ENCODE measurements at regions not wholly inside any gene's neighbourhood (a gene's known extent, or its start where the extent isn't known, plus 50 kb on each side); places are given as distances from the start of the nearest gene placed in this dataset.

GRCh38 chr1:71210718-71211117 is 129.9 kb upstream of the ZRANB2 start:
- ChIA-PET CTCF (no interaction called here), POLR2A (no interaction called here)
- H3K27ac ChIP-seq (ENCODE audit: extremely low read depth, low read depth, low read length): no peak overlapping the region
- H3K36me3 ChIP-seq (ENCODE audit: control insufficient read depth in 2 of 2, insufficient read depth in 1 of 2, low read length in 2 of 2): no peaks in the 10 kb centered on the region
- no peaks in the 10 kb centered on the region for H3K9me3 ChIP-seq (ENCODE audit: control insufficient read depth, insufficient read depth, low read depth, low read length)
- TF ChIP-seq ZNF76 (tag by site-specific recombination; IDR thresholded peaks at IDR 0.05; ENCODE audit: borderline replicate concordance, low read depth): no peak
- no peak for TF ChIP-seq ZNF302 (tag by site-specific recombination; IDR thresholded peaks at IDR 0.05; ENCODE audit: low read depth)
- TF ChIP-seq ZNF555 (tag by site-specific recombination; conservative IDR thresholded peaks at IDR 0.05): no peak
- no peak for TF ChIP-seq ZNF248 (tag by site-specific recombination; IDR thresholded peaks at IDR 0.05)
- no peak for TF ChIP-seq ZNF626 (tag by site-specific recombination; IDR thresholded peaks at IDR 0.05)
- H3K4me3 ChIP-seq (ENCODE audit: low read depth, low read length): no peak overlapping the region
- H3K4me1 ChIP-seq (ENCODE audit: control insufficient read depth, insufficient read depth, low read length): no peaks in the 10 kb centered on the region

DNA sequence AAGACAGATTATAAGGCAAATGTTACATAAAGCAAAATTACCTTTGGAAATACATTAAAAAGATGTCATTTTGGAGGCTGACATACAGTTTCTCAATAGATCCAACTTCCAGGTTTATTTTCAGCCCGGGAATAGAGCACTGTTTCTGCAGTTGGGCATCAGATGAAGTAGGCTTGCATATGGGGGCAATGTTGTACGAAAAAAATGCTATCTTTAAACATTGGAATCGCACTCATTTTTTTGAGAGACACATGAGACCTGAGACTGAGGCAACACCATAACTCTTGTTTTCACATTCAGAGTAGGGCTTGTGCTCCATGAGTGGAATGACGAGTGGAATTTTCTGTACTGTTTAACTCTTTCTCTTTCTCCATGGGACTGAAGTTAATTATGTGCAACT is 122.4 kb upstream of the ZRANB2 start:
- Histone ChIP-seq H3K4me3 (ENCODE audit: low read depth, low read length) (no peak overlapping the region), H3K36me3 (ENCODE audit: control insufficient read depth in 2 of 2, insufficient read depth in 1 of 2, low read length in 2 of 2) (no peaks in the 10 kb centered on the region), H3K27ac (ENCODE audit: extremely low read depth, low read depth, low read length) (no peak overlapping the region), H3K4me1 (ENCODE audit: control insufficient read depth, insufficient read depth, low read length) (no peaks in the 10 kb centered on the region), H3K9me3 (ENCODE audit: control insufficient read depth, insufficient read depth, low read depth, low read length) (no peaks in the 10 kb centered on the region)
- POLR2A ChIA-PET: no interaction called here
- no peak for TF ChIP-seq BCL6B (tag by site-specific recombination; IDR thresholded peaks at IDR 0.05)
- TF ChIP-seq ZNF239 (tag by site-specific recombination; IDR thresholded peaks at IDR 0.05): no peak
- TF ChIP-seq ZBTB7A (tag by site-specific recombination; IDR thresholded peaks at IDR 0.05; ENCODE audit: low read depth): no peak
- TF ChIP-seq WT1 (tag by site-specific recombination; IDR thresholded peaks at IDR 0.05): no peak
- TF ChIP-seq, protein P1, sequence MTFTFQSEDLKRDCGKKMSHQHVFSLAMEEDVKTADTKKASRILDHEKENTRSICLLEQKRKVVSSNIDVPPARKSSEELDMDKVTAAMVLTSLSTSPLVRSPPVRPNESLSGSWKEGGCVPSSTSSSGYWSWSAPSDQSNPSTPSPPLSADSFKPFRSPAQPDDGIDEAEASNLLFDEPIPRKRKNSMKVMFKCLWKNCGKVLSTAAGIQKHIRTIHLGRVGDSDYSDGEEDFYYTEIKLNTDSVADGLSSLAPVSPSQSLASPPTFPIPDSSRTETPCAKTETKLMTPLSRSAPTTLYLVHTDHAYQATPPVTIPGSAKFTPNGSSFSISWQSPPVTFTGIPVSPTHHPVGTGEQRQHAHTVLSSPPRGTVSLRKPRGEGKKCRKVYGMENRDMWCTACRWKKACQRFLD (tag by site-specific recombination; IDR thresholded peaks at IDR 0.05): no peak
- no peak for TF ChIP-seq ZNF221 (tag by site-specific recombination; IDR thresholded peaks at IDR 0.05; ENCODE audit: borderline replicate concordance)
- TF ChIP-seq ZNF664 (tag by site-specific recombination; IDR thresholded peaks at IDR 0.05): no peak
- TF ChIP-seq ZNF248 (tag by site-specific recombination; IDR thresholded peaks at IDR 0.05): no peak
- TF ChIP-seq, protein P2, sequence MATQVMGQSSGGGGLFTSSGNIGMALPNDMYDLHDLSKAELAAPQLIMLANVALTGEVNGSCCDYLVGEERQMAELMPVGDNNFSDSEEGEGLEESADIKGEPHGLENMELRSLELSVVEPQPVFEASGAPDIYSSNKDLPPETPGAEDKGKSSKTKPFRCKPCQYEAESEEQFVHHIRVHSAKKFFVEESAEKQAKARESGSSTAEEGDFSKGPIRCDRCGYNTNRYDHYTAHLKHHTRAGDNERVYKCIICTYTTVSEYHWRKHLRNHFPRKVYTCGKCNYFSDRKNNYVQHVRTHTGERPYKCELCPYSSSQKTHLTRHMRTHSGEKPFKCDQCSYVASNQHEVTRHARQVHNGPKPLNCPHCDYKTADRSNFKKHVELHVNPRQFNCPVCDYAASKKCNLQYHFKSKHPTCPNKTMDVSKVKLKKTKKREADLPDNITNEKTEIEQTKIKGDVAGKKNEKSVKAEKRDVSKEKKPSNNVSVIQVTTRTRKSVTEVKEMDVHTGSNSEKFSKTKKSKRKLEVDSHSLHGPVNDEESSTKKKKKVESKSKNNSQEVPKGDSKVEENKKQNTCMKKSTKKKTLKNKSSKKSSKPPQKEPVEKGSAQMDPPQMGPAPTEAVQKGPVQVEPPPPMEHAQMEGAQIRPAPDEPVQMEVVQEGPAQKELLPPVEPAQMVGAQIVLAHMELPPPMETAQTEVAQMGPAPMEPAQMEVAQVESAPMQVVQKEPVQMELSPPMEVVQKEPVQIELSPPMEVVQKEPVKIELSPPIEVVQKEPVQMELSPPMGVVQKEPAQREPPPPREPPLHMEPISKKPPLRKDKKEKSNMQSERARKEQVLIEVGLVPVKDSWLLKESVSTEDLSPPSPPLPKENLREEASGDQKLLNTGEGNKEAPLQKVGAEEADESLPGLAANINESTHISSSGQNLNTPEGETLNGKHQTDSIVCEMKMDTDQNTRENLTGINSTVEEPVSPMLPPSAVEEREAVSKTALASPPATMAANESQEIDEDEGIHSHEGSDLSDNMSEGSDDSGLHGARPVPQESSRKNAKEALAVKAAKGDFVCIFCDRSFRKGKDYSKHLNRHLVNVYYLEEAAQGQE (tag by site-specific recombination; IDR thresholded peaks at IDR 0.05): no peak
- TF ChIP-seq, protein P3, sequence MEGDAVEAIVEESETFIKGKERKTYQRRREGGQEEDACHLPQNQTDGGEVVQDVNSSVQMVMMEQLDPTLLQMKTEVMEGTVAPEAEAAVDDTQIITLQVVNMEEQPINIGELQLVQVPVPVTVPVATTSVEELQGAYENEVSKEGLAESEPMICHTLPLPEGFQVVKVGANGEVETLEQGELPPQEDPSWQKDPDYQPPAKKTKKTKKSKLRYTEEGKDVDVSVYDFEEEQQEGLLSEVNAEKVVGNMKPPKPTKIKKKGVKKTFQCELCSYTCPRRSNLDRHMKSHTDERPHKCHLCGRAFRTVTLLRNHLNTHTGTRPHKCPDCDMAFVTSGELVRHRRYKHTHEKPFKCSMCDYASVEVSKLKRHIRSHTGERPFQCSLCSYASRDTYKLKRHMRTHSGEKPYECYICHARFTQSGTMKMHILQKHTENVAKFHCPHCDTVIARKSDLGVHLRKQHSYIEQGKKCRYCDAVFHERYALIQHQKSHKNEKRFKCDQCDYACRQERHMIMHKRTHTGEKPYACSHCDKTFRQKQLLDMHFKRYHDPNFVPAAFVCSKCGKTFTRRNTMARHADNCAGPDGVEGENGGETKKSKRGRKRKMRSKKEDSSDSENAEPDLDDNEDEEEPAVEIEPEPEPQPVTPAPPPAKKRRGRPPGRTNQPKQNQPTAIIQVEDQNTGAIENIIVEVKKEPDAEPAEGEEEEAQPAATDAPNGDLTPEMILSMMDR (tag by site-specific recombination; IDR thresholded peaks at IDR 0.05): no peak
- TF ChIP-seq ZNF292 (tag by site-specific recombination; IDR thresholded peaks at IDR 0.05; ENCODE audit: borderline replicate concordance, low read depth): no peak
- no peak for TF ChIP-seq ZNF266 (tag by site-specific recombination; IDR thresholded peaks at IDR 0.05; ENCODE audit: low read depth)
- TF ChIP-seq ZNF621 (tag by site-specific recombination; IDR thresholded peaks at IDR 0.05): no peak
- no peak for TF ChIP-seq ZNF155 (tag by site-specific recombination; IDR thresholded peaks at IDR 0.05)
- no peak for TF ChIP-seq ZNF350 (tag by site-specific recombination; IDR thresholded peaks at IDR 0.05)
- no peak for TF ChIP-seq BCL11B (tag by site-specific recombination; IDR thresholded peaks at IDR 0.05; ENCODE audit: low read depth)
- TF ChIP-seq ZNF423 (tag by site-specific recombination; IDR thresholded peaks at IDR 0.05): no peak
- TF ChIP-seq, protein P4, sequence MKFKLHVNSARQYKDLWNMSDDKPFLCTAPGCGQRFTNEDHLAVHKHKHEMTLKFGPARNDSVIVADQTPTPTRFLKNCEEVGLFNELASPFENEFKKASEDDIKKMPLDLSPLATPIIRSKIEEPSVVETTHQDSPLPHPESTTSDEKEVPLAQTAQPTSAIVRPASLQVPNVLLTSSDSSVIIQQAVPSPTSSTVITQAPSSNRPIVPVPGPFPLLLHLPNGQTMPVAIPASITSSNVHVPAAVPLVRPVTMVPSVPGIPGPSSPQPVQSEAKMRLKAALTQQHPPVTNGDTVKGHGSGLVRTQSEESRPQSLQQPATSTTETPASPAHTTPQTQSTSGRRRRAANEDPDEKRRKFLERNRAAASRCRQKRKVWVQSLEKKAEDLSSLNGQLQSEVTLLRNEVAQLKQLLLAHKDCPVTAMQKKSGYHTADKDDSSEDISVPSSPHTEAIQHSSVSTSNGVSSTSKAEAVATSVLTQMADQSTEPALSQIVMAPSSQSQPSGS (tag by site-specific recombination; IDR thresholded peaks at IDR 0.05; ENCODE audit: low read depth): no peak
- no peak for TF ChIP-seq MEIS1 (CRISPR knock-in tag; IDR thresholded peaks at IDR 0.05; ENCODE audit: borderline replicate concordance)
- CTCF ChIA-PET: no interaction called here
